ENCODE measurements at regions not wholly inside any gene's neighbourhood (a gene's known extent, or its start where the extent isn't known, plus 50 kb on each side); places are given as distances from the start of the nearest gene placed in this dataset.

DNA sequence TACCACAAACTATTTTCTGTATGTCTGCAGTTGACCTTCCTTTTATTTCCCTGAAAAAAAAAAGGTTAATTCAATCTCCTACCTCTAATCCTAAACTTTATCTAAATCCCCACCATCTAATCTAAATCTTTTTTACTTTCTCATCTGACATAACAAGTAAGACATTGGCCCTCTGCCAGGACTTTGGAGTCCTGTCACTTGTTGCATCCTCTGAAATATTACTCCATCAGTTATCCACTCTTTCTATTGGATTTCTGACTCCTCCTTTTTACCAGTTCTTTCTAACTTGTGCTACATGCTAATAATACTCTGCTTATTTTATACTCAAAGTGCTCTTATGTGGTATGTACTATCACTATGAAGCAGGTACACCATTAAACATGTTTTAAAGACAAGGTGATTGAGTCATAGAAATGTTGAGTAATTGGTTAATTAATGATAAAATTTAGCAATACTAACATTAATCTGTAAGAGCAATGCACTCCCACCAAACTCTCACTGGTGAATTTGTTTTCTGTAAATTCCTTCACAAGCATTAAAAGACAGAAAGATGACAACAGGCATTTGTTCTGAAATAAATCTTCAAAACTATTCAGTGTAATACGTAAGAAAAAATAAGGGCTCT is 914.2 kb upstream of the RAG2 start:
- no peak for DNase-seq (ENCODE audit: low read depth)

DNA sequence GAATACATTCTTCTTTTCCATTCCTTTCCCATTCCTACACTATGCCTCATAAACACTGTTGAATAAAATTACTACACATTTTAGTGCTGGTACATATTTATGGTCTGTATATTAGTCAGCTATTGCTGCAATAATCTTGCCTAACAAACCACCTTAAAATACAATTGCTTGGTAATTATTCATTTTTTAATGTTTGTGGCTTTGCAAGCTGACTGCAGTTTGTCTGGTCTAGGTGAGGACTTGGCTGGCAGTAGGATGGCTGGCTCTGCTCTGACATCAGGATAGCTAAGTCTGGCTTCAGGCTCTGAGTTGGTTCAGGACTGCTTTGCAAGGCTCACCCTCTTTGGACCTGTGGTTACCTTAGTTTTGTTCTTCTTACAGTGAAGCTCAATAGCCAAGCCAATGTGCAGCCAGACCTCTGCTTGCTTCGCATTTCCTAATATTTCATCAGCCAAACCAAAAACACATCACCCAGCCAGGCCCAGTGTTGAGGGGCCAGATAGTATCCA is 913.4 kb upstream of the RAG2 start:
- no peak for DNase-seq (ENCODE audit: low read depth)

DNA sequence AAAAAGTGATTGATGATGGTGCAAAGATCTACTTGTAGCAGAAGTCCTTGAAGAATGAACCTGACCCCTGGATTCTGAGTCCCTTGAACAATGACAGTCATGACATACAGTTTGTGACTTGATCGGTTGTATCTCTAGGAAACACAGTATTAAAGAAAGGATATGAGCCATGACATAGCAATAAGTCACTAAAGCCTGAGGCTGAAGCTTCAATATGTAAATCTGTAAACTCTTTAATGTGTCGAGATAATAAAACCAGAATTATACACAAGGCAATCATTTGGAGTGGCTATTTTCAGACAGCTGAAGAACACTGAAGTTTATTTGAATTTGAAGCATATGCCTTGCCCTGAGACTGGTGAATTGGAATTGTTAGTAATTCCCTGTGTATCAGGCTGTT is 911.5 kb upstream of the RAG2 start:
- no peak for DNase-seq (ENCODE audit: low read depth)

- DNase-seq (ENCODE audit: low read depth) = no peak
Observed at GRCh38 chr11:37506531-37506930, 908.5 kb upstream of the RAG2 start.

GRCh38 chr11:37505406-37505805 is 907.4 kb upstream of the RAG2 start:
- no peak for DNase-seq (ENCODE audit: low read depth)

- no peak for DNase-seq (ENCODE audit: low read depth)
Observed at GRCh38 chr11:37504921-37505320, 906.9 kb upstream of the RAG2 start.

GRCh38 chr11:37504060-37504611 is 906.1 kb upstream of the RAG2 start:
- no peak for DNase-seq (ENCODE audit: low read depth)

DNA sequence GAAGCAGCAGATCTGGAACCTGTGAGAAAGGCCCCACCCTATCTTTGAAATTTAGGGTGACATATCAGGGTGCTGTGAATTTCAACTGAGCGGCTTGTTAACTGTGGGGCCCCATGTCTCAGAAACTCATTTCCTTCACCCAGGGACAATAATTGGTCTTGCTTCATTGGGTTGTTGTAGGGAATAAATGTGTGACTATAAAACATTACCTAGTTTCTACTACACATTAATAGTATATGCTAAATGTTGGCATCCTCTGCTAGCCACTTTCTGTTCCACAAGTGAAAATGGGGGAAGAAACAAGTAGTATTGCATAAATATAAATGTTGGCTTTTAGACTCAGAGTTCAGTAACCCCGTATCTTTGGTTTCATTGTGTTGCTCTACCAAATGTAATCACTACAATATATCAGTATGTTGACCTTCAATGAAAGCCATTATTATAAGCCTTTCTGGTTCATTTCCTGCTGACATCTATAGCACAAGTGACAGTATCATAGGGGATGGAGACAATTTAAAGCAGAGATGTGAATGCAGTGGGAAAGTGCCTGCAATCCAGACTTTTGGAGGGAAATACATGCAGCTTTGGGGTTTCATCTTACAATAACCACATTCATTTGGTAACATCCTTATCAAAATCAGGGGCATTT is 905.5 kb upstream of the RAG2 start:
- DNase-seq (ENCODE audit: low read depth) = no peak

GRCh38 chr11:37502202-37502601 is 904.2 kb upstream of the RAG2 start:
- DNase-seq (ENCODE audit: low read depth) = no peak

- no peak for DNase-seq (ENCODE audit: low read depth)
Observed at GRCh38 chr11:37500425-37500824, 902.4 kb upstream of the RAG2 start.

DNA sequence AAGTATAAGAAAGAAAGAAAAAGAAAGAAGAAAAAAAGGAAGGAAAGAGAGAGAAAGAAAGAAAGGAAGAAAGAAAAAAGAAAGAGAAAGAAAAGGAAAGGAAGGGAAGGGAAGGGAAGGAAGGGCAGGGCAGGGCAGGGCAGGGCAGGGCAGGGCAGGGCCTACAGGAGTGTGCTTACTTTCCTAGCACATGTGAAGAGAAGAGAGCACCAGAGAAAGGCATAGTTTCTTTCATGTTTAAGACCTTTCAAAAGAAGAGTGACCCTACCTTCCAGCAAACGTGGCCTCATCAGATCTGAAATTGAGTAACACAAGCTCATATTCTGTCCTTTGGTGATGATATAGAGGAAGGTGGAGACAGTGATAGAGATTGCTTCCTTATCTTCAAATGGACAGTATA is 899.3 kb upstream of the RAG2 start:
- DNase-seq (ENCODE audit: low read depth) = no peak

DNA sequence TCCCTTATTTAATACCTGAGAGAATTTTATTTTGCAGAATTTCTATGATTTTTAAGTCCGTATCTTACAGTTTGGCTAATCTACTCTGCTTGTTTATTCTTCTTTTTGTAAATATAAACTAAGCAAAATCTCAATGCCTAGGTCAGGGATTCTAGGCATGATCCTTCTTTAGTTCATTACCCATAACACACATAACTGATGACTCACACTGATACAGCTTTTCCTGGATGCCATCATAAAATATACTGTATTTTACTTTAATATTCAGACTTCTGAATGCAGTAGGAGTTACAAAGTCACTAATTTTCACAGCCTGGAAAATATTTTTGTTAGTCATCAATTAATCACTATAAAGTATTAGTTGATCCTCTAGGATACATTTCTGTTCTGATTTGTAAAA is 898.2 kb upstream of the RAG2 start:
- no peak for DNase-seq (ENCODE audit: low read depth)

GRCh38 chr11:37484298-37484697 is 886.3 kb upstream of the RAG2 start:
- no peak for DNase-seq (ENCODE audit: low read depth)

DNA sequence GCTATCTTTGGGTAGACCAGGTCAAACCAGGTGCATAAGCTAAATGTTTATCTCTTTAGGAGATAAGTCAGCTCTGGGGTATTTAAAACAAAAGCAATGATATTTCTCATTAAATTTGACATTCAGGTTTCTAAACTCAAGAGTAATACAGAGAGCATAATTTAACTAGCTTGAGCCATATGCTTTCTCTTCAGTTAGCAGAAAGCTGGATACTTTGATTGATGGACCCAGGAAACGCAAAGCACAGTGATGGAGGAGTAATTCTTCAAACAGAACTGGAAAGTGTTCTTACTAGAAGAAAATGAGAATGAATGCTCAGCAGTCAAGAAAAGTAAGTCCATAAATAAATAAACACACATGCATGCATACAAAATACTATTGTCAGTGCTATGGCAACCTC is 885.7 kb upstream of the RAG2 start:
- no peak for DNase-seq (ENCODE audit: low read depth)

DNA sequence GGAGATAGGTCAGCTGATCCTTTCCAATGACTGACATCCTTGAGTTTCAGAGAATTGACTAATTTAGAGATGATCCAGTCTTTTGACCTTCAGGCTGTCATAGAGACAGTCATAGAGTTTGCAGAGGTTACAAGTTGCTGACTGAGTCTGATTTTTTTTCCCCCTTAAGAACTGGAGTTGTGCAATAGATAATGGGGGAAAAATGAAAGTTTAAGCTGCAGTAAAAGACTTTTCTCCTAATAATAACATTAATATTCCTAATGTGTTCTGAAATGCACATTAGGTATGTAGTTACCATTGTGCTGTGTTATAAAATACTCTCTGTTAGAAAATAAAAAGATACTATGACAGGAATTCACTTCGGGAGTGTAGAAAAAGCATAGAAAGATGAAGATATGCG is 876.9 kb upstream of the RAG2 start:
- no peak for DNase-seq (ENCODE audit: low read depth)

GRCh38 chr11:37468344-37468743 is 870.3 kb upstream of the RAG2 start:
- DNase-seq (ENCODE audit: low read depth) = no peak

- DNase-seq (ENCODE audit: low read depth) = no peak
Observed at GRCh38 chr11:37465221-37465620, 867.2 kb upstream of the RAG2 start.

- DNase-seq (ENCODE audit: low read depth) = no peak
Observed at GRCh38 chr11:37459456-37459855, 861.4 kb upstream of the RAG2 start.

- DNase-seq (ENCODE audit: low read depth) = no peak
Observed at GRCh38 chr11:37456746-37457145, 858.7 kb upstream of the RAG2 start.

DNA sequence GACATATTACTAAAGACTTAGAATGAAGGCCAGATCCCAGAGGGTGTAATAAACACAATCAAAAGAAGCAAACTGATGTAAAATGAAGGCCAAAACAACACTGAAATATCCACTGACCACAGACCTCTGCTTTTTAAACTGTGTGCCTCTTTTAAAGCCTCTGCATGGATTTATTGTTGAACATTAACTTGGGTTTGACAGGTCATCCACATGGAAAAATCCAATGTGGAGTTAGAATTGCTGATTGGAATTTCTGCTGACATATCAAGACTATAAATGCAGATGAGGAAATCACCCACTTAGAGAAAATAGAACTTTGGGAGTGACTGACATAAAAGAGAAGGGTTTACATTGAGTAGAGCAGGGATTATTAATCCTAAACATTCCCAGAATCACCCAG is 853.9 kb upstream of the RAG2 start:
- no peak for DNase-seq (ENCODE audit: low read depth)

- DNase-seq (ENCODE audit: low read depth) = no peak
Observed at GRCh38 chr11:37450613-37451012, 852.6 kb upstream of the RAG2 start.

DNA sequence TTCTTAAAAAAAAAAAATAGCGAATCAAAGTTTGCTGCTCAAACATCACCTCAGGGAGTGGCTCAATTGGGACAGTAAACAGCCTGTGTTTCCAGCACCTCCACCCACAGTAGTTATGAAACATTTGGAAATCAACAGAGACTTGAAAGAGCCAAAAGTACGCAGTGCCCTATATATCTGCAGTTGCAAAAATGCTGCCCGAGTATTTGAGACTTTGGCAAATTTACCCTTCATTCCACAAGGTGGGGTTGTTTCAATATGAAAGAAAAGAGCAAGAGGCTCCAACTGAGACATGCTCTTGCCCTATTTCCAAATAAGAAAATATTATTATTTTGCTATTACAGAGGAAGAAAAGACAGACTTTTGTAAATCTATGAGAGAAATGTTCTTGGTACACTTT is 851.1 kb upstream of the RAG2 start:
- no peak for DNase-seq (ENCODE audit: low read depth)

DNA sequence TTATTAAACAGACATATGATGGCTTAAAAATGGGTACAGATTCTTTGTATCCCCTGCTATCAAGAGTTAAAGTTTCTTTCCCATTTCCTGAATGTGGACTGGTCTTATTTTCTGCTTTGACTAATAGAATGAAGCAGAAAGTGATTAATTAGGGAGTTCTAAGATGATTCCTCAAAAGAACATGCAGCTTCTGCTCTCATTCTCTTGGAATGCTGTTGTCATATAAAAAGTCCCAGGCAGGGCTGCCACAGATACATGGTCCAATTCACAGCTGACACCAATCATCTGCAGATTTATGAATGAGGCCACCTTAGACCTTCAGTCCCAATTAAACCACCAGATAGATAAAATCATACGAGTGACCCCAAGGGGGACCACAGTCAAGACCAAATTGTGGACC is 844.5 kb upstream of the RAG2 start:
- DNase-seq (ENCODE audit: low read depth) = no peak

Measured in T-helper 22 cell (primary cell).